ENCODE measurements at regions not wholly inside any gene's neighbourhood (a gene's known extent, or its start where the extent isn't known, plus 50 kb on each side); places are given as distances from the start of the nearest gene placed in this dataset.
"Not testable (repeated sequence)": the region's sequence is repeated elsewhere in the genome, so short reads cannot be mapped to it uniquely, and the experiment has no call there.

- no peak overlapping the region for H3K4me2 ChIP-seq (ENCODE audit: low read length)
- H2AFZ ChIP-seq (ENCODE audit: low read length) = no peak overlapping the region
These were observed 235.3 kb downstream of the ANKRD36 start for GRCh38 chr2:97348265-97348664.

GRCh38 chr2:97344937-97345336 lies 232.0 kb downstream of the ANKRD36 start:
- H3K27ac ChIP-seq (ENCODE audit: low read depth, low read length, poor library complexity, severe bottlenecking); H3K27me3 ChIP-seq (ENCODE audit: insufficient read depth, low read length); H3F3A ChIP-seq (ENCODE audit: insufficient read depth, low read length); H3K9ac ChIP-seq (ENCODE audit: low read length); H3K4me2 ChIP-seq (ENCODE audit: low read length); H3K36me3 ChIP-seq (ENCODE audit: insufficient read depth, low read length); H3K9me3 ChIP-seq (ENCODE audit: low read length); H3K4me3 ChIP-seq (ENCODE audit: low read depth, low read length, poor library complexity, severe bottlenecking); H3K9me2 ChIP-seq (ENCODE audit: low read depth, low read length); H3K4me1 ChIP-seq (ENCODE audit: insufficient read depth, low read length, severe bottlenecking); H4K20me1 ChIP-seq (ENCODE audit: insufficient read depth, low read length); H3K79me2 ChIP-seq (ENCODE audit: insufficient read depth, low read length); H2AFZ ChIP-seq (ENCODE audit: low read length): not testable (repeated sequence)

More at GRCh38 chr2:97348265-97348664, 235.3 kb downstream of the ANKRD36 start:
- no peaks in the 10 kb centered on the region for H3K27me3 ChIP-seq (ENCODE audit: insufficient read depth, low read length)
- H3K9ac ChIP-seq (ENCODE audit: low read length) = no peak overlapping the region
- no peaks in the 10 kb centered on the region for H3K4me1 ChIP-seq (ENCODE audit: insufficient read depth, low read length, severe bottlenecking)
- no peaks in the 10 kb centered on the region for H3K36me3 ChIP-seq (ENCODE audit: insufficient read depth, low read length)
- H3K4me3 ChIP-seq (ENCODE audit: low read depth, low read length, poor library complexity, severe bottlenecking) = no peak overlapping the region
- no peak for TF ChIP-seq CTCF (IDR thresholded peaks at IDR 0.05; ENCODE audit: low read length)
- no peak for TF ChIP-seq EZH2 (IDR thresholded peaks at IDR 0.05; ENCODE audit: borderline replicate concordance, low read length)
- no peaks in the 10 kb centered on the region for H3K79me2 ChIP-seq (ENCODE audit: insufficient read depth, low read length)
- H4K20me1 ChIP-seq (ENCODE audit: insufficient read depth, low read length) = no peaks in the 10 kb centered on the region
- H3K9me2 ChIP-seq (ENCODE audit: low read depth, low read length) = no peaks in the 10 kb centered on the region
- H3K9me3 ChIP-seq (ENCODE audit: low read length) = no peaks in the 10 kb centered on the region
- H3F3A ChIP-seq (ENCODE audit: insufficient read depth, low read length) = no peaks in the 10 kb centered on the region
- H3K27ac ChIP-seq (ENCODE audit: low read depth, low read length, poor library complexity, severe bottlenecking) = no peak overlapping the region

GRCh38 chr2:97333674-97334073 lies 220.7 kb downstream of the ANKRD36 start:
- H3F3A ChIP-seq (ENCODE audit: insufficient read depth, low read length); H4K20me1 ChIP-seq (ENCODE audit: insufficient read depth, low read length); H3K4me2 ChIP-seq (ENCODE audit: low read length); H3K27me3 ChIP-seq (ENCODE audit: insufficient read depth, low read length); H3K9ac ChIP-seq (ENCODE audit: low read length); H3K36me3 ChIP-seq (ENCODE audit: insufficient read depth, low read length); H3K79me2 ChIP-seq (ENCODE audit: insufficient read depth, low read length); H3K27ac ChIP-seq (ENCODE audit: low read depth, low read length, poor library complexity, severe bottlenecking); H2AFZ ChIP-seq (ENCODE audit: low read length); H3K4me1 ChIP-seq (ENCODE audit: insufficient read depth, low read length, severe bottlenecking); H3K9me2 ChIP-seq (ENCODE audit: low read depth, low read length); H3K4me3 ChIP-seq (ENCODE audit: low read depth, low read length, poor library complexity, severe bottlenecking); H3K9me3 ChIP-seq (ENCODE audit: low read length): not testable (repeated sequence)

- not testable (repeated sequence) for H3K4me1 ChIP-seq (ENCODE audit: insufficient read depth, low read length, severe bottlenecking); H3K9me3 ChIP-seq (ENCODE audit: low read length); H4K20me1 ChIP-seq (ENCODE audit: insufficient read depth, low read length)
These were observed 219.2 kb downstream of the ANKRD36 start for GRCh38 chr2:97332184-97332583.

GRCh38 chr2:97321936-97322713 lies 209.2 kb downstream of the ANKRD36 start:
- H3K9me2 ChIP-seq (ENCODE audit: low read depth, low read length); H3K9ac ChIP-seq (ENCODE audit: low read length); H3K9me3 ChIP-seq (ENCODE audit: low read length); H3K4me1 ChIP-seq (ENCODE audit: insufficient read depth, low read length, severe bottlenecking); H3K4me2 ChIP-seq (ENCODE audit: low read length); H2AFZ ChIP-seq (ENCODE audit: low read length); H3K36me3 ChIP-seq (ENCODE audit: insufficient read depth, low read length); H3F3A ChIP-seq (ENCODE audit: insufficient read depth, low read length); H3K4me3 ChIP-seq (ENCODE audit: low read depth, low read length, poor library complexity, severe bottlenecking); H3K27ac ChIP-seq (ENCODE audit: low read depth, low read length, poor library complexity, severe bottlenecking); H3K27me3 ChIP-seq (ENCODE audit: insufficient read depth, low read length); H4K20me1 ChIP-seq (ENCODE audit: insufficient read depth, low read length); H3K79me2 ChIP-seq (ENCODE audit: insufficient read depth, low read length): not testable (repeated sequence)

More at GRCh38 chr2:97332184-97332583, 219.2 kb downstream of the ANKRD36 start:
- not testable (repeated sequence) for H3F3A ChIP-seq (ENCODE audit: insufficient read depth, low read length); H3K27me3 ChIP-seq (ENCODE audit: insufficient read depth, low read length); H3K9me2 ChIP-seq (ENCODE audit: low read depth, low read length); H3K4me2 ChIP-seq (ENCODE audit: low read length); H3K36me3 ChIP-seq (ENCODE audit: insufficient read depth, low read length); H3K79me2 ChIP-seq (ENCODE audit: insufficient read depth, low read length); H3K9ac ChIP-seq (ENCODE audit: low read length); H3K27ac ChIP-seq (ENCODE audit: low read depth, low read length, poor library complexity, severe bottlenecking); H3K4me3 ChIP-seq (ENCODE audit: low read depth, low read length, poor library complexity, severe bottlenecking); H2AFZ ChIP-seq (ENCODE audit: low read length)

- not testable (repeated sequence) for H3K9me3 ChIP-seq (ENCODE audit: low read length); H3K4me3 ChIP-seq (ENCODE audit: low read depth, low read length, poor library complexity, severe bottlenecking); H3K36me3 ChIP-seq (ENCODE audit: insufficient read depth, low read length); H3K4me2 ChIP-seq (ENCODE audit: low read length); H2AFZ ChIP-seq (ENCODE audit: low read length); H3K27ac ChIP-seq (ENCODE audit: low read depth, low read length, poor library complexity, severe bottlenecking); H3K79me2 ChIP-seq (ENCODE audit: insufficient read depth, low read length); H3K4me1 ChIP-seq (ENCODE audit: insufficient read depth, low read length, severe bottlenecking); H3K27me3 ChIP-seq (ENCODE audit: insufficient read depth, low read length); H3K9ac ChIP-seq (ENCODE audit: low read length); H4K20me1 ChIP-seq (ENCODE audit: insufficient read depth, low read length); H3K9me2 ChIP-seq (ENCODE audit: low read depth, low read length); H3F3A ChIP-seq (ENCODE audit: insufficient read depth, low read length)
These were observed 202.4 kb downstream of the ANKRD36 start for GRCh38 chr2:97315358-97315757.

GRCh38 chr2:97312426-97312825 lies 199.5 kb downstream of the ANKRD36 start:
- not testable (repeated sequence) for H3K36me3 ChIP-seq (ENCODE audit: insufficient read depth, low read length); H3K27ac ChIP-seq (ENCODE audit: low read depth, low read length, poor library complexity, severe bottlenecking); H3K9me3 ChIP-seq (ENCODE audit: low read length); H3K4me2 ChIP-seq (ENCODE audit: low read length); H4K20me1 ChIP-seq (ENCODE audit: insufficient read depth, low read length); H3K9me2 ChIP-seq (ENCODE audit: low read depth, low read length); H3K4me1 ChIP-seq (ENCODE audit: insufficient read depth, low read length, severe bottlenecking); H3K79me2 ChIP-seq (ENCODE audit: insufficient read depth, low read length); H3K27me3 ChIP-seq (ENCODE audit: insufficient read depth, low read length); H3K4me3 ChIP-seq (ENCODE audit: low read depth, low read length, poor library complexity, severe bottlenecking); H3K9ac ChIP-seq (ENCODE audit: low read length); H2AFZ ChIP-seq (ENCODE audit: low read length); H3F3A ChIP-seq (ENCODE audit: insufficient read depth, low read length)
